HG02852 (cell line): ENCODE measurements at regions not wholly inside any gene's neighbourhood (a gene's known extent, or its start where the extent isn't known, plus 50 kb on each side); places are given as distances from the start of the nearest gene placed in this dataset.
A peak's percentile ranks its signal among the peaks of the same experiment; 100 is the strongest.

ENCODE experiments used
- ATAC-seq: cut with Tn5 transposase; IDR thresholded peaks from one replicate; pipeline ENCODE4 v1.9.1; 2021; ENCODE audit warnings: mild to moderate bottlenecking, moderate library complexity; ENCODE audit not compliant: unreplicated experiment

GRCh38 chr4:20351360-20352162, 99.9 kb downstream of the SLIT2 start:
- no peak for ATAC-seq

DNA sequence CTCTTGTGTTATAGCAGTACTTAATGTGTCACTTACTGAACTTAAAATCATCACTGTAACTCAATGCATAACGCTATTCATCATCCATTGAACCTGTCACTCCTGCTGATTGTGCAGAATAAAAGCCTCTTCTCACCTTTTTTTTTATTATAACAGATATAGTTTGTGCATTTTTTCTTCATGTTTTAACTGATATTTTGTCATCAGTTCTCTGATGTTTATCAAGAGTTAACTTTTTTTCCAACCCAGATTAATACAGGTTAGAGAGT, 100.4 kb downstream of the SLIT2 start:
- ATAC-seq, result no peak

DNA sequence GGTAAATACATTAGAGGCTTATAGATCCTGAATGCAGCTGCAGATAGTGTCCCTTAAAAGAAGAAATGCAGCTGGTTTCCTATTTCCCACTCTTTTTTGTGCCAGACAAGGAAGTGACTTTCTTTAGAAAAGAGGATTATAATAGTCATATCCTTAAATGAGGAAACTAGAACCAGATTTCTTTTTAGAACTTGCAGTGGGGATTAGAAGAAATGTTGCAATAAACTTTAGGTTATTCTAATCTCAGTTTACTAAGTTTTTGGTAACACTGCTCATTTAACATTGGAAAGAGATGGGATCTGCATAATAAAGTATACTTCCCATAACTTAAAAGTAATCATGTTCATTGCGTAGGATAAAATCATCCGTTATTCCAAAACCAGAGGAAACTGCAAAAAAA, 101.9 kb downstream of the SLIT2 start:
- ATAC-seq, result no peak

- no peak for ATAC-seq
Measured at GRCh38 chr4:20354120-20354519, 102.4 kb downstream of the SLIT2 start.

DNA sequence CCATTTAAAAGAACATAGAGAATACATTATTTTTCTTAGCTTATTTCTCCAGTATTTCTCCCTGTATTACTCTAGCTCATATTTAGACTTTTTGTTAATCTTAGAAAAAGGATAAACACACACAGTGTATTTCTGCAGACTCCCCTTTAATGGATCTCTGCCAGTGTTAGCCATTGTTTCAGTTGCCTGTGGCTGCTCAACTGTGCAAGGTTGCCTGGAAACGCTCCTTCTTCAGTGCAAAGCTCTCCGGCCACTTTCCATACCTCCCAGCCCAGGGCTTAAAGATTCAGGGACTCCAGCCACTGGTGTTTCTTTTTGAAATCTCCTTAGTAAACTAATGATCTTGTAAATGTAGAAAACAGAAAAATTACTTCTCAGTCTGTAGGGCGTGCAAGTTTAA, 104.9 kb downstream of the SLIT2 start:
- no peak for ATAC-seq

DNA sequence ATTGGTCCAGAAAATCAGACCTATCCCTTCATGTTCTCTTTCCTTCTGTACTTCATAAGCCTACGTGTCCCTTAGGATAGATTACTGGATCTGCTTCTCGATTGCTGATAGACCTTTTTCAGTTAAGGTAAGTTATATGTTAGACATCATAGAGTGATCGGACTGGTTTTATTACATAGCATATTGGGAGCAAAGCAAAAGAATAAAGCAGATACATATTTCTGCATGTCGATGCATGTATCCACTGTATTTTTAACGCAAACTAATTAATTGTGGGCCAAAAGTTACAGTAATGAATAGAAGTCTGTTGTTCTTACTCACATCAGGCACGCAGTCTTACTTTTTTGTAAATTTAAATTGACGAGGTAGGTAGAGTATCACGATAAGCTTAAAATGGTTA, 106.4 kb downstream of the SLIT2 start:
- ATAC-seq, result no peak

- ATAC-seq, result peak; percentile 85
Measured at GRCh38 chr4:20359692-20360091, 108.0 kb downstream of the SLIT2 start.

GRCh38 chr4:20362148-20362547, 110.4 kb downstream of the SLIT2 start:
- no peak for ATAC-seq

- no peak for ATAC-seq
Measured at GRCh38 chr4:20364969-20365368, 113.3 kb downstream of the SLIT2 start.

- no peak for ATAC-seq
Measured at GRCh38 chr4:20367446-20367845, 115.7 kb downstream of the SLIT2 start.

DNA sequence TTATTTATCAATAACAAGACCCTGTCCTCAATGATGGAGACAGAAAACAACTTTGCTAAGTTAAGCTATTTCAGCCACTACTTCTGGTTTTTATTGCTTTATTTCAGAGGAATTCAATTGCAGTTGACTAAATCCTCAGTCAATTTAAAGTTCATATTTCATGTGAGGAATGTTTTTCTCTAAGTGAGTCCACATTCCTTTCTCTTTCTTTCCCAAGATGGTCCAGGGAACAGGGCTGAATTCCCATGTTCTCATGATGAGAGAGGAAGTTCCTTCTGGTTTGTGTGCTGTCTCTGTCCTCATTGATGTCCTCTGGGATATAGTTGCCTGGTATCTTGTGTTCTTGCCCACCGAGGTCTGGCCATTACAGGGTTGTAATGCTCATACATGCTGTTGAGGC, 117.2 kb downstream of the SLIT2 start:
- no peak for ATAC-seq

DNA sequence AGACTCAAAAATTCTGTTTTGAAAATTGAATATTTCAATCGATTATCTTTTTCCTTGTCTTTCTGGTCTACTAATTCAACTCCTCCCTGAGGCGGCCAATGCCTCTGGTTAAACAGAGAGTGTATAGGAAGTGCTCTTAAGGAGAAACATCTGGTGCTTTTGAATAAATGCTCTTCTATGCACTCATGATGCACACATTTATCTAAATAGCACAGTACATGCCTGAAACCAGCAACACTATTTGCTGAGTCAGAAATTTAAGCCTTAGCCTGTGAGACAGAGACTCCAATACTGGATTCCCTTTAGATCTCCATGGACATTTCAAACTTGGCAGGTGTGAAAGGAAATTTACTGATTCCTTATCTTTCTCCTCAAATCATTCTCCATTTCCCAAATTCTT, 118.6 kb downstream of the SLIT2 start:
- ATAC-seq, result no peak

GRCh38 chr4:20376070-20376469, 124.4 kb downstream of the SLIT2 start:
- no peak for ATAC-seq

DNA sequence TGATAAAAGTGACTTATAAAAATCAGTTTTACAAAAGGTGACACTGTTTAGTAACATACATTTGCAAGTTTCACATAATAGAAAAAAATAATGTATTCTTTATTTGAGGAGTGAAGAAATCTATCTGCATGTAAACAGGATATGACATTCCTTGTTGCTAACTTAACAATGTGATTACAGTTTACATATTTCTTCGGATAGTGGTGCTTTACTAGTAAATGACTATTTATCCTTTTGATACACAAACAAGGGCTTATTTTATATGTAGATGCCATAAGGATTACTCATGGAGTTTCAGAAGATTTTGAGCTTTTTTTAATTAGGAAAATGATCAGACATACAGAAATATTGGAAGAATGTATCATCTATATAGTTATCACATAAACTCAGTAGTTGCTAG, 126.5 kb downstream of the SLIT2 start:
- ATAC-seq, result no peak

DNA sequence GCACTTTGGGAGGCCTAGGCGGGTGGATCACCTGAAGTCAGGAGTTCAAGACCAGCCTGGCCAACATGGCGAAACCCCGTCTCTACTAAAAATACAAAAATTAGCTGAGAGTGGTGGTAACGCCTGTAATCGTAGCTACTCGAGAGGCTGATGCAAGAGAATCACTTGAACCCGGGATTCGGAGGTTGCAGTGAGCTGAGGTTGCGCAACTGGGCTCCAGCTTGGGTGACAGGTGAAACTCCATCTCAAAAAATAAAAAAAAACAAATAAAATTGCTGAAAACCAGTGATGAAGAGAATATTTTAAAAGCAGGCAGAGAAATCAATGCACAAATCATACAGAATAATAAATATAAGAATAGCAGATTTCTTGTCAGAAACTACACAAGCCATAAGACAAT, 129.3 kb downstream of the SLIT2 start:
- ATAC-seq, result no peak

DNA sequence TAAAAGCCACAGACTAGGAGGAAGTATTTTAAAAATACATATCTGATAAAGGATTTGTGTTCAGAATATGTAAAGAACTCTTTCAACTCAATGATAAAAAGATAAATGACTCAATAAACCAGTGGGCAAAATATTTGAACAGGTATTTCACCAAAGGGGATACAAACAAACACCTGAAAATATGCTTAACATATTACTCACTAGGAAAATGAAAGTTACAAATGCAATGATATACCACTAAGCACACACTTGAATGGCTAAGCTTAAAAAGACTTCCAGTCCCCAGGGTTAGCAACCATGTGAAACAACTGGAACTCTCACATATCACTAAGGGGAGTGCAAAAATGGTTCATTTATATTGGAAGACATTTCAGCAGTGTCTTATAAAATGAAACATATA, 131.6 kb downstream of the SLIT2 start:
- no peak for ATAC-seq

DNA sequence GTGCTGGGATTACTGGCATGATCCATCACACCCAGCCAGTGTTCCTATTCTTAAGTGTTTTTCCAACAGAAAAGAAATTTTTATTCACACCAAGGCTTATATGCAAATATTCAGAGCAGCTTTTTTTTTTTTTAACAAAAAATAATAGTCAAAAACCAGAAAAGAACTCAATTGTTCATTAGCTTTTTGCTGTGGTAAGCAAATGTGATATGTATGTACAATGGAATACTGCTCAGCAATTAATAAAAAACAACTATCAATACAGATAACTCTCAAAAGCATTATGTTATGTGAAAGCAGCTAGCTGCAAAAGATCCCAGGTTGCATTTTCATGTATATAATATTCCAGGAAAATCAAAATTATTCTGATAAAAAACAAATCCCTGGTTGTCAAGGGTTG, 132.3 kb downstream of the SLIT2 start:
- no peak for ATAC-seq

DNA sequence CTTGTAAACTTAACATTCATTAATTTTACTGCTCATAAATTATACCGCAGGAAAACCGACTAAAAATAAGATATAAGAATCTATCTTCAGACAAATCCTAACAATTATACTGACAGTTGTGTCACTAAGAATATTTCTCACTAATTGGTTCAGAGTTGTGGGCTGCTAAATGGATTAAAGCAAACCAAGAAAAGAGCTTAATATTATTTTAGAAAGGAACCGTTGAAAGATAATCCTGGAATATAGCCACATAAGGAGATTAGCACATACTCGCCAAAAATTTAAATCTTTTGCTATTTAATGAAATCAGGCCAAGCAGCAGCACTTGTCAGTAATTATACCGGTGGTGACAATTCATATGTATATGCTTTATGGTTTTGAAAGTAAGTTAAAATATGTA, 132.8 kb downstream of the SLIT2 start:
- no peak for ATAC-seq

- ATAC-seq, result no peak
Measured at GRCh38 chr4:20386001-20386740, 134.5 kb downstream of the SLIT2 start.

DNA sequence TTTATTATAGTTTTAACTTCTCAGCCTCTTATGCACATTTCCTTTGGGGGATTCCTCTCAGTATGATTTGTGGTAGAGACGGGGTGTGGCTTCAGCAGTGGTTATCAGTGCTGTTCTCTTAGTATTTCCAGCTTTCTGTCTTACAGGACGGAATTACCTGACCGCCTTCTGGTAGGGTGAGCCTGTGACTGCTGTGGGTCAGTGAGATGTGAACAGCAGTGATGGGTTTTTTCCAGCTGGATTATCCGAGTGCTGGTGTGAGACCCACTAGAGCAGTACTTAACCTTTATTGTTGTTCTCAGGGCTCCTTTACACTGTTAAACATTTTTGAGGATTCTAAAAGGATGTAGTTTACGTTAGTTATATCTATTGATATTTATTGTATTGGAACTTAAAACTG, 135.2 kb downstream of the SLIT2 start:
- ATAC-seq, result no peak

GRCh38 chr4:20391198-20391597, 139.5 kb downstream of the SLIT2 start:
- no peak for ATAC-seq

GRCh38 chr4:20391912-20392311, 140.2 kb downstream of the SLIT2 start:
- ATAC-seq, result no peak
